Fibroblast of mammary gland (primary cell): ENCODE measurements at regions not wholly inside any gene's neighbourhood (a gene's known extent, or its start where the extent isn't known, plus 50 kb on each side); places are given as distances from the start of the nearest gene placed in this dataset.

ENCODE experiments used
- DNase-seq: peaks from one replicate; pipeline ENCODE4 v3.0.0-alpha.2; 2010; ENCODE audit warnings: low read depth
- H3K4me3 ChIP-seq: 2 replicates; pipeline ENCODE4 v1.5.1; 2011; ENCODE audit warnings: low read depth, mild to moderate bottlenecking, low read length, moderate library complexity; ENCODE audit not compliant: control insufficient read depth
- TF ChIP-seq, protein P1 (sequence below): conservative IDR thresholded peaks from 2 replicates; pipeline ENCODE4 v1.5.1; 2011; ENCODE audit warnings: low read depth, low read length, inconsistent platforms; ENCODE audit not compliant: control insufficient read depth, insufficient read depth

DNA sequence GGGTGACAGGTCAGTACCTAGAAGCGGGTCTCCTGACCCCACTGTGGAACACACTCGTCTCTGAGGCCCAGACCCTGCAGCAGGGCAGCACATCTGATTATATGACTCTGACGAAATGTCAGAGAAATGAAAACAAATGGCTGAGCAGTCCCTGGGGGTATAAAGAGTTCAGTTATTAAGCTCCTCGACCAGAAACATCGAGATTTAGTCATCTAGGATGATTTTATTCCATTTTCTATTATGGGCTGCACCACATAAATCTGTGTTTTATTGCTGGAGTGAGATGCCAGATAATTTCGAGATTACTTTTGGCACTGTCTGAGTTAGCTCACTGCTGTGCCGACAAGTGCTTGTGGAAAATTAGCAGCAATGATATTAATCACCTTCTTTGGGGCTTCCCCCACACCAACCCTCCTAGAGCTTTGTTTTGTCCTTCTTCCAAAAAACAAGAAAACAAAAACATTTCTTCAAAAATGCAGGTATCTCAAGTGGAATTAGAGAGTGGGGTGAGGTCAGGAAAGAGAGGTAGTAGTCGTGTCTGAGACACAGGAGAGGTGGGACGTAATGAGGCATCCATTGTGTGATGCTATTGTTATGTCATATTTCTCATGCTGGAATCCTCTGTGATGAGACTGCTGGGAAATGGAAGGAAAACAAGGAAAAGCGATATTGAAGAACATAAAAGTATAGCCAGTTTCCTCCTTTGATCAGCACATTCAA lies 495.5 kb downstream of the DMAC1 start:
- H3K4me3 ChIP-seq = no peak overlapping the region
- TF ChIP-seq, protein P1, sequence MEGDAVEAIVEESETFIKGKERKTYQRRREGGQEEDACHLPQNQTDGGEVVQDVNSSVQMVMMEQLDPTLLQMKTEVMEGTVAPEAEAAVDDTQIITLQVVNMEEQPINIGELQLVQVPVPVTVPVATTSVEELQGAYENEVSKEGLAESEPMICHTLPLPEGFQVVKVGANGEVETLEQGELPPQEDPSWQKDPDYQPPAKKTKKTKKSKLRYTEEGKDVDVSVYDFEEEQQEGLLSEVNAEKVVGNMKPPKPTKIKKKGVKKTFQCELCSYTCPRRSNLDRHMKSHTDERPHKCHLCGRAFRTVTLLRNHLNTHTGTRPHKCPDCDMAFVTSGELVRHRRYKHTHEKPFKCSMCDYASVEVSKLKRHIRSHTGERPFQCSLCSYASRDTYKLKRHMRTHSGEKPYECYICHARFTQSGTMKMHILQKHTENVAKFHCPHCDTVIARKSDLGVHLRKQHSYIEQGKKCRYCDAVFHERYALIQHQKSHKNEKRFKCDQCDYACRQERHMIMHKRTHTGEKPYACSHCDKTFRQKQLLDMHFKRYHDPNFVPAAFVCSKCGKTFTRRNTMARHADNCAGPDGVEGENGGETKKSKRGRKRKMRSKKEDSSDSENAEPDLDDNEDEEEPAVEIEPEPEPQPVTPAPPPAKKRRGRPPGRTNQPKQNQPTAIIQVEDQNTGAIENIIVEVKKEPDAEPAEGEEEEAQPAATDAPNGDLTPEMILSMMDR = no peak
- DNase-seq = no peak

- no peak overlapping the region for H3K4me3 ChIP-seq
- DNase-seq = no peak
- TF ChIP-seq, protein P1 = no peak
These were observed 499.1 kb downstream of the DMAC1 start for GRCh38 chr9:7300484-7300883.

- TF ChIP-seq, protein P1 = no peak
- no peak for DNase-seq
- no peak overlapping the region for H3K4me3 ChIP-seq
These were observed 501.5 kb downstream of the DMAC1 start for GRCh38 chr9:7298123-7298522.

- no peak overlapping the region for H3K4me3 ChIP-seq
- no peak for DNase-seq
- TF ChIP-seq, protein P1 = no peak
These were observed 502.1 kb downstream of the DMAC1 start for GRCh38 chr9:7297521-7297920.

GRCh38 chr9:7293091-7293490 lies 506.5 kb downstream of the DMAC1 start:
- DNase-seq = peak; percentile 36
- TF ChIP-seq, protein P1 = no peak
- no peak overlapping the region for H3K4me3 ChIP-seq

DNA sequence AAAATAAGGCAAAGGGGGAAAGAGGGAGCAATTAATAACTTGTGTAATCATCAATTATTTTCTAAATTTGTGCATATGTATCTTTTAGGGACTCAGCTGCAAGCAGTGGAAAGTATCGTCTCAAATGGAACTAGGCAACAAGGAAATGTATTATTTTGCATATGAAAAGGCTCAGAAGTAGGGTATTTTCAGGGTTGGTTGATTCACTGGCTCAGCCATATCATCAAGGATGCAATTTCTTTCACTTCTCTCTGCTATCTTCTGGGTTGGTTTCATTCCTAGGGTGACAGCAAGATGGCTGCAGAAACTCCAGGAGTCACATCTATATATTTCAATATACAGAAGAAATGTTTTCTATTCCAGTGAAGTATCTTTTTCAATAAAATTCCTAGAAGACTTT lies 509.8 kb downstream of the DMAC1 start:
- TF ChIP-seq, protein P1 = no peak
- H3K4me3 ChIP-seq = no peak overlapping the region
- DNase-seq = no peak
